SU-DHL-6 (cell line): ENCODE measurements at regions not wholly inside any gene's neighbourhood (a gene's known extent, or its start where the extent isn't known, plus 50 kb on each side); places are given as distances from the start of the nearest gene placed in this dataset.

Source experiments
- H2AFZ ChIP-seq: fragments of 200-600 bp; sonication (generic); 2 replicates; pipeline ENCODE4 v1.6.1; 2014; ENCODE audit warnings: low read depth, mild to moderate bottlenecking, moderate library complexity, mixed read lengths, antibody characterized with exemption, low read length; ENCODE audit not compliant: severe bottlenecking
- H3F3A ChIP-seq: fragments of 200-600 bp; shearing (Covaris generic); 2 replicates; pipeline ENCODE4 v1.6.0; 2016; ENCODE audit warnings: antibody characterized with exemption, mild to moderate bottlenecking; ENCODE audit not compliant: insufficient read depth
- H3K27ac ChIP-seq: fragments of 200-600 bp; sonication (generic); 2 replicates; pipeline ENCODE4 v1.5.1; 2016; ENCODE audit warnings: low read depth, mild to moderate bottlenecking, low read length, moderate library complexity, mixed read lengths
- H3K27me3 ChIP-seq: fragments of 200-600 bp; sonication (generic), shearing (Covaris generic); 2 replicates; pipeline ENCODE4 v1.6.0; 2014; ENCODE audit warnings: mild to moderate bottlenecking, low read length
- H3K36me3 ChIP-seq: fragments of 200-600 bp; sonication (generic); 2 replicates; pipeline ENCODE4 v1.6.1; 2014; ENCODE audit warnings: mild to moderate bottlenecking, low read length, mixed read lengths
- H3K4me2 ChIP-seq: fragments of 300-600, 200-600 bp; shearing (Covaris generic), sonication (generic); 2 replicates; pipeline ENCODE4 v1.6.0; 2014; ENCODE audit warnings: low read length, low read depth, mild to moderate bottlenecking; ENCODE audit not compliant: poor library complexity, severe bottlenecking
- H3K4me3 ChIP-seq: fragments of 200-600 bp; sonication (generic); 2 replicates; pipeline ENCODE4 v1.5.1; 2014; ENCODE audit warnings: antibody characterized with exemption, low read length, mild to moderate bottlenecking, mixed read lengths; ENCODE audit not compliant: insufficient read depth, poor library complexity, severe bottlenecking
- H3K79me2 ChIP-seq: fragments of 200-600 bp; sonication (generic); 2 replicates; pipeline ENCODE4 v1.6.1; 2014; ENCODE audit warnings: mild to moderate bottlenecking, low read length, moderate library complexity; ENCODE audit not compliant: insufficient read depth
- H3K9ac ChIP-seq: fragments of 200-600 bp; sonication (generic); 2 replicates; pipeline ENCODE4 v1.7.0; 2014; ENCODE audit warnings: mild to moderate bottlenecking, low read length
- H3K9me2 ChIP-seq: fragments of 200-600 bp; sonication (generic); replicated peaks from 2 replicates; pipeline ENCODE4 v1.6.1; 2014; ENCODE audit warnings: low read length; ENCODE audit not compliant: insufficient read depth
- H3K9me3 ChIP-seq: fragments of 200-600 bp; sonication (generic); 2 replicates; pipeline ENCODE4 v1.6.1; 2014; ENCODE audit warnings: low read length, mixed read lengths; ENCODE audit not compliant: insufficient read depth
- H4K20me1 ChIP-seq: fragments of 200-600 bp; sonication (generic); 2 replicates; pipeline ENCODE4 v1.6.1; 2014; ENCODE audit warnings: low read depth, mild to moderate bottlenecking, antibody characterized with exemption, low read length, moderate library complexity, mixed read lengths
- EZH2phosphoT487 ChIP-seq: fragments of 200-600 bp; sonication (generic), shearing (Covaris generic); conservative IDR thresholded peaks from 2 replicates; pipeline ENCODE4 v1.6.1; 2018; ENCODE audit warnings: mild to moderate bottlenecking, antibody characterized with exemption, low read length, moderate library complexity, mixed read lengths
- TF ChIP-seq, protein P1 (sequence below): fragments of 200-600 bp; sonication (generic); IDR thresholded peaks from one replicate; pipeline ENCODE4 v1.5.1; 2017; ENCODE audit warnings: antibody characterized with exemption, mild to moderate bottlenecking, low read length, moderate library complexity; ENCODE audit not compliant: insufficient read depth, poor library complexity, severe bottlenecking

DNA sequence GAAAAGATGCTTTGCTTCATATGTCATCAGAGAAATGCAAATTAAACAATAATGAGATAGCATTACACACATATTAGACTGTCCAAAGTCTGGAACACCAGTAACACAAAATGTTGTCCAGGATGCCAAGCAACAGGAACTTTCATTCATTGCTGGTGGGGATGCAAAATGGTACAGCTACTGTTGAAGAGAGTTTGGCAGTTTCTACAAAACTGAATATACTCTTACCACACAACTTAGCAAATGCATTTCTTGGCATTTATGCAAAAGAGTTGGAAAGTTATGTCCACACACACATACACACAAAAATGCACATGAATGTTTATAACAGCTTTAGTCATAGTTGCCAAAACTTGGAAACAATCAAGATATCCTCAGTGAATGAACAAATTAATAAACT is 195.2 kb upstream of the MME start:
- Histone ChIP-seq H3K27me3 (no peaks in the 10 kb centered on the region), H3K9me2 (no peaks in the 10 kb centered on the region), H3F3A (no peaks in the 10 kb centered on the region), H3K36me3 (no peaks in the 10 kb centered on the region), H3K9ac (no peak overlapping the region), H3K27ac (no peak overlapping the region), H2AFZ (no peak overlapping the region), H3K79me2 (no peaks in the 10 kb centered on the region), H3K4me2 (no peak overlapping the region), H3K9me3 (no peaks in the 10 kb centered on the region), H3K4me3 (no peak overlapping the region), H4K20me1 (no peaks in the 10 kb centered on the region)
- TF ChIP-seq EZH2phosphoT487, result no peak
- TF ChIP-seq, protein P1, sequence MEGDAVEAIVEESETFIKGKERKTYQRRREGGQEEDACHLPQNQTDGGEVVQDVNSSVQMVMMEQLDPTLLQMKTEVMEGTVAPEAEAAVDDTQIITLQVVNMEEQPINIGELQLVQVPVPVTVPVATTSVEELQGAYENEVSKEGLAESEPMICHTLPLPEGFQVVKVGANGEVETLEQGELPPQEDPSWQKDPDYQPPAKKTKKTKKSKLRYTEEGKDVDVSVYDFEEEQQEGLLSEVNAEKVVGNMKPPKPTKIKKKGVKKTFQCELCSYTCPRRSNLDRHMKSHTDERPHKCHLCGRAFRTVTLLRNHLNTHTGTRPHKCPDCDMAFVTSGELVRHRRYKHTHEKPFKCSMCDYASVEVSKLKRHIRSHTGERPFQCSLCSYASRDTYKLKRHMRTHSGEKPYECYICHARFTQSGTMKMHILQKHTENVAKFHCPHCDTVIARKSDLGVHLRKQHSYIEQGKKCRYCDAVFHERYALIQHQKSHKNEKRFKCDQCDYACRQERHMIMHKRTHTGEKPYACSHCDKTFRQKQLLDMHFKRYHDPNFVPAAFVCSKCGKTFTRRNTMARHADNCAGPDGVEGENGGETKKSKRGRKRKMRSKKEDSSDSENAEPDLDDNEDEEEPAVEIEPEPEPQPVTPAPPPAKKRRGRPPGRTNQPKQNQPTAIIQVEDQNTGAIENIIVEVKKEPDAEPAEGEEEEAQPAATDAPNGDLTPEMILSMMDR, result no peak

DNA sequence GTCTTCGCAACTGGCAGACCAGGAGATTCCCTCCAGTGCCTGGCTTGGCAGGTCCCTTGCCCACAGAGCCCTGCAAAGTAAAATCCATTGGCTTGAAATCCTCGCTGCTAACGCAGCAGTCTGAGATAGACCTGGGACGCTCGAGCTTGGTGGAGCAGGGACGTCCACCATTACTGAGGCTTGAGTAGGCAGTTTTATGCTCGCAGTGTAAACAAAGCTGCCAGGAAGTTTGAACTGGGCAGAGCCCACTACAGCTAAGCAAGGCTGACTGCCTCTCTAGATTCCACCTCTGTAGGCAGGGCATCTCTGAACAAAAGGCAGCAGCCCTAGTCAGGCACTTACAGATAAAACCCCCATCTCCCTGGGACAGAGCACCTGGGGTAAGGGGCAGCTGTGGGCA is 205.0 kb upstream of the MME start:
- H4K20me1 ChIP-seq, result no peaks in the 10 kb centered on the region
- no peaks in the 10 kb centered on the region for H3K9me2 ChIP-seq
- no peaks in the 10 kb centered on the region for H3K9me3 ChIP-seq
- H2AFZ ChIP-seq, result no peak overlapping the region
- H3F3A ChIP-seq, result no peaks in the 10 kb centered on the region
- no peaks in the 10 kb centered on the region for H3K79me2 ChIP-seq
- H3K4me2 ChIP-seq, result no peak overlapping the region
- no peak for TF ChIP-seq EZH2phosphoT487
- TF ChIP-seq, protein P1, result no peak
- no peaks in the 10 kb centered on the region for H3K27me3 ChIP-seq
- no peak overlapping the region for H3K9ac ChIP-seq
- no peak overlapping the region for H3K4me3 ChIP-seq
- no peak overlapping the region for H3K27ac ChIP-seq
- H3K36me3 ChIP-seq, result no peaks in the 10 kb centered on the region

GRCh38 chr3:154872696-154873095 is 207.4 kb upstream of the MME start:
- Histone ChIP-seq H3K27me3 (no peaks in the 10 kb centered on the region), H3K9ac (no peak overlapping the region), H3K36me3 (no peaks in the 10 kb centered on the region), H3K4me2 (no peak overlapping the region), H2AFZ (no peak overlapping the region), H3K9me3 (no peaks in the 10 kb centered on the region), H3F3A (no peaks in the 10 kb centered on the region), H4K20me1 (no peaks in the 10 kb centered on the region), H3K79me2 (no peaks in the 10 kb centered on the region), H3K27ac (no peak overlapping the region), H3K4me3 (no peak overlapping the region), H3K9me2 (no peaks in the 10 kb centered on the region)
- no peak for TF ChIP-seq EZH2phosphoT487
- TF ChIP-seq, protein P1, result no peak

GRCh38 chr3:154872074-154872473 is 208.0 kb upstream of the MME start:
- no peaks in the 10 kb centered on the region for H3K79me2 ChIP-seq
- TF ChIP-seq, protein P1, result no peak
- no peak for TF ChIP-seq EZH2phosphoT487
- H3K36me3 ChIP-seq, result no peaks in the 10 kb centered on the region
- no peak overlapping the region for H2AFZ ChIP-seq
- H3K27ac ChIP-seq, result no peak overlapping the region
- H3F3A ChIP-seq, result no peaks in the 10 kb centered on the region
- H3K9me2 ChIP-seq, result no peaks in the 10 kb centered on the region
- H4K20me1 ChIP-seq, result no peaks in the 10 kb centered on the region
- no peak overlapping the region for H3K4me2 ChIP-seq
- no peak overlapping the region for H3K9ac ChIP-seq
- no peaks in the 10 kb centered on the region for H3K27me3 ChIP-seq
- H3K4me3 ChIP-seq, result no peak overlapping the region
- H3K9me3 ChIP-seq, result no peaks in the 10 kb centered on the region
